ENCODE measurements at regions not wholly inside any gene's neighbourhood (a gene's known extent, or its start where the extent isn't known, plus 50 kb on each side); places are given as distances from the start of the nearest gene placed in this dataset.

DNA sequence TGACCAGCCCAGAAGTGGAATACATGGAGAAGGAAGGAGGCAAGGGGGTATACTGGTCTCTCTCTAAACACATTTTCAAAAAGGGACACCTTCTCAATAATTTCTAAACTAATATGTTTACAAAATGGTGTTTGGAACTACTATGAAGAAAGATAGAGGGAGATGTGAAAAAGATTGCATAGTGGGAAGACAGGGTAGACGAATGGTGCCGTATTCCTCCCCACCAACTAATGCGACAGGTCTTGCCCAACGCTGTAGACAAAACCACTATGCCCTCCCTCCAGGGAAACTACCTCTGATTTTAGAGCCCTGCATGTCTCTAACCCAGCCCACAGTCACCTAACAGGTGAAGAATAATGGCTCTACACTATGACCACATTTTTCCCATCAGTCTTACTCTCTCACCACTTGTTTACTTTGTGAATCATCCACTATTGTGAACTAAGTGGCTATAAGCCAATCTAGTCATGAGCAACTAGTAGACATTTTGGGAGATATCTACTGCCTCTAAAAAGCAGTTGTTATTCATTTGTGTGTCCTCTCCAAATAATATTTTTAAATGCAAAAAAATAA is 108.2 kb upstream of the UBE2E2 start:
- H3K36me3 Mint-ChIP-seq (ENCODE audit: insufficient read depth, unreplicated experiment): no peaks in the 10 kb centered on the region
- H3K27me3 Mint-ChIP-seq (ENCODE audit: insufficient read depth, unreplicated experiment): peaks cover 17% of the 10 kb centered on the region
- peak overlapping the region; percentile 13 for H3K27ac Mint-ChIP-seq (ENCODE audit: low read depth, unreplicated experiment)
- POLR2A ChIA-PET: interaction anchor here (0.6 to 1.6 kb wide), 2 partner anchors 17 to 19 kb away, joined by 3 read pairs; no protein-coding TSS in a partner anchor
- no TSS peak for BruUV-seq (replicated peaks)
- CTCF ChIA-PET: no interaction called here
- TF ChIP-seq, protein P1, sequence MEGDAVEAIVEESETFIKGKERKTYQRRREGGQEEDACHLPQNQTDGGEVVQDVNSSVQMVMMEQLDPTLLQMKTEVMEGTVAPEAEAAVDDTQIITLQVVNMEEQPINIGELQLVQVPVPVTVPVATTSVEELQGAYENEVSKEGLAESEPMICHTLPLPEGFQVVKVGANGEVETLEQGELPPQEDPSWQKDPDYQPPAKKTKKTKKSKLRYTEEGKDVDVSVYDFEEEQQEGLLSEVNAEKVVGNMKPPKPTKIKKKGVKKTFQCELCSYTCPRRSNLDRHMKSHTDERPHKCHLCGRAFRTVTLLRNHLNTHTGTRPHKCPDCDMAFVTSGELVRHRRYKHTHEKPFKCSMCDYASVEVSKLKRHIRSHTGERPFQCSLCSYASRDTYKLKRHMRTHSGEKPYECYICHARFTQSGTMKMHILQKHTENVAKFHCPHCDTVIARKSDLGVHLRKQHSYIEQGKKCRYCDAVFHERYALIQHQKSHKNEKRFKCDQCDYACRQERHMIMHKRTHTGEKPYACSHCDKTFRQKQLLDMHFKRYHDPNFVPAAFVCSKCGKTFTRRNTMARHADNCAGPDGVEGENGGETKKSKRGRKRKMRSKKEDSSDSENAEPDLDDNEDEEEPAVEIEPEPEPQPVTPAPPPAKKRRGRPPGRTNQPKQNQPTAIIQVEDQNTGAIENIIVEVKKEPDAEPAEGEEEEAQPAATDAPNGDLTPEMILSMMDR (IDR thresholded peaks at IDR 0.05; ENCODE audit: unreplicated experiment): no peak
- DNase-seq (ENCODE audit: unreplicated experiment): peak; percentile 95
- peaks cover 21% of the 10 kb centered on the region for H3K4me1 Mint-ChIP-seq (ENCODE audit: insufficient read depth, unreplicated experiment)
- H3K4me3 Mint-ChIP-seq (ENCODE audit: unreplicated experiment): peak overlapping the region; percentile 7
- peaks cover 7% of the 10 kb centered on the region for H3K9me3 Mint-ChIP-seq (ENCODE audit: unreplicated experiment)
- intact Hi-C loops (cut with micrococcal nuclease): loop anchor here (1.0 kb wide), 1 partner anchor 19 kb away; no protein-coding TSS in a partner anchor

DNA sequence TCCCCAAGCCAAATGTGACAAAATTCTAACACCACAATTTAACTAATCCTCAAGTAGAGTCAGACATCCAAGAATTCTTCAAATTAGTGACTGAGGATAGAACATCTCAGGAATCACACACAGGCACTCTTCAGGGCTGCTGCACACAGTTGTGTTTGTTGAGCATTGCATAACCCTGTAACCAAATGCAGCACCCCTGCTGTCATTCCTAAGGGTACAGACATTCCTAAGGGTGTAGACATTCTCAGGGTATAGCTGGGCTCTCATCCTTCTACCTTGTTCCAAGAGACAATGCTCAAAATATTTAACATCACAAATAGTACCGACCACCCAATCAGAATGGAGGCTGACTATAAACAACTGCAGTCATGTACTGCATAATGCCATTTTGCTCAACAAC is 107.1 kb upstream of the UBE2E2 start:
- Mint-ChIP-seq H3K4me1 (ENCODE audit: insufficient read depth, unreplicated experiment) (peaks cover 21% of the 10 kb centered on the region), H3K27ac (ENCODE audit: low read depth, unreplicated experiment) (no peak overlapping the region), H3K9me3 (ENCODE audit: unreplicated experiment) (peaks cover 7% of the 10 kb centered on the region), H3K36me3 (ENCODE audit: insufficient read depth, unreplicated experiment) (no peaks in the 10 kb centered on the region), H3K27me3 (ENCODE audit: insufficient read depth, unreplicated experiment) (peaks cover 14% of the 10 kb centered on the region), H3K4me3 (ENCODE audit: unreplicated experiment) (no peak overlapping the region)
- TF ChIP-seq, protein P1 (IDR thresholded peaks at IDR 0.05; ENCODE audit: unreplicated experiment): no peak
- DNase-seq (ENCODE audit: unreplicated experiment): peak; percentile 66
- intact Hi-C loops (cut with micrococcal nuclease): no loop called here
- BruUV-seq (replicated peaks): no TSS peak
- CTCF ChIA-PET: interaction anchor here (0.7 kb wide), 1 partner anchor 16 kb away, joined by 3 read pairs; no protein-coding TSS in a partner anchor
- POLR2A ChIA-PET: interaction anchor here (0.6 to 1.6 kb wide), 2 partner anchors 14 to 18 kb away, joined by 3 read pairs; no protein-coding TSS in a partner anchor

DNA sequence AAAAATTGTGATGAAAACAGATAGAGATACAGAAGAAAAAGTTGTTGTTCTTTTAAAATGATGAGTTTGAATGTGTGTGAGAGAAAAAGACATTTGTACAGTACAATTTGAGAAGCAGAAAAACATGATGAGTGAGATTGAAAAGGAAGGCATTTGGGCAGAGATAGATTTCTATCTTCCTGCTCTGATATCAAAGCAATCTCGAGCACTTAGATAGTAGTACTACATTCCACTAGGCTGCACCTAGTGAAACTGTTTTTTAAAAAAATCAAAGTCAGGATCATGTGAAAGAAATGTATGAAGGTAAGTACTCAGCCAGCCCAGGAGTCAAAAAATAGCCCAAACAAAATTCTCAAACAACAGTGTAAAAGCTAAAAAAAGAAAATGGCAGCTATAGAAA is 104.1 kb upstream of the UBE2E2 start:
- no peak for DNase-seq (ENCODE audit: unreplicated experiment)
- no TSS peak for BruUV-seq (replicated peaks)
- Mint-ChIP-seq H3K4me1 (ENCODE audit: insufficient read depth, unreplicated experiment) (peaks cover 21% of the 10 kb centered on the region), H3K9me3 (ENCODE audit: unreplicated experiment) (no peaks in the 10 kb centered on the region), H3K4me3 (ENCODE audit: unreplicated experiment) (no peak overlapping the region), H3K27me3 (ENCODE audit: insufficient read depth, unreplicated experiment) (no peaks in the 10 kb centered on the region), H3K27ac (ENCODE audit: low read depth, unreplicated experiment) (no peak overlapping the region), H3K36me3 (ENCODE audit: insufficient read depth, unreplicated experiment) (no peaks in the 10 kb centered on the region)
- TF ChIP-seq, protein P1 (IDR thresholded peaks at IDR 0.05; ENCODE audit: unreplicated experiment): no peak
- ChIA-PET CTCF (interaction anchor here (0.5 kb wide), 1 partner anchor 1146 kb away, joined by 4 read pairs; no protein-coding TSS in a partner anchor), POLR2A (interaction anchor here (0.6 kb wide), 1 partner anchor 73 kb away, joined by 3 read pairs; no protein-coding TSS in a partner anchor)
- intact Hi-C loops (cut with micrococcal nuclease): no loop called here

DNA sequence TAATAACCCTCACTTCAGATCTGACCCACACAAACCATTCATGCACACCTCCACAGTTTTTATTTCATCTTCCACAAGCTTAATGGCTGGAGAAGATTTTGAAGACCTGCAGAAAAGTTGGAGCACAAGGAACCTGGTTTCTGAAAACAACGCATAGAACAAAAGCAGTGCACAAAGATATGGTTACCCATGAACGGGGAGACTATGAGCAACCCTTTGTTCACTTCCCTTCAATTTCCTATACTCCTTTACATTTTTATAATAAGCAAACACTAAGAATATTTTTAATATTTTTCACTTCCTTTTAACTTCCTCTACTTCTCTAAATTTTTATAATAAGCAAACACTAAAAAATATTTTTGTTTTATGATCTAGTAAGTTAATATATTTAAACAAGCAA is 103.5 kb upstream of the UBE2E2 start:
- no peak overlapping the region for H3K27ac Mint-ChIP-seq (ENCODE audit: low read depth, unreplicated experiment)
- peaks cover 21% of the 10 kb centered on the region for H3K4me1 Mint-ChIP-seq (ENCODE audit: insufficient read depth, unreplicated experiment)
- DNase-seq (ENCODE audit: unreplicated experiment): no peak
- TF ChIP-seq, protein P1 (IDR thresholded peaks at IDR 0.05; ENCODE audit: unreplicated experiment): no peak
- no peaks in the 10 kb centered on the region for H3K9me3 Mint-ChIP-seq (ENCODE audit: unreplicated experiment)
- H3K36me3 Mint-ChIP-seq (ENCODE audit: insufficient read depth, unreplicated experiment): no peaks in the 10 kb centered on the region
- POLR2A ChIA-PET: interaction anchor here (0.6 kb wide), 1 partner anchor 72 kb away, joined by 3 read pairs; no protein-coding TSS in a partner anchor
- intact Hi-C loops (cut with micrococcal nuclease): no loop called here
- H3K27me3 Mint-ChIP-seq (ENCODE audit: insufficient read depth, unreplicated experiment): no peaks in the 10 kb centered on the region
- H3K4me3 Mint-ChIP-seq (ENCODE audit: unreplicated experiment): no peak overlapping the region
- no TSS peak for BruUV-seq (replicated peaks)
- CTCF ChIA-PET: no interaction called here

All from MCF 10A (cell line).